Peyer's patch (tissue), 4 donors: ENCODE measurements at regions not wholly inside any gene's neighbourhood (a gene's known extent, or its start where the extent isn't known, plus 50 kb on each side); places are given as distances from the start of the nearest gene placed in this dataset.

ENCODE experiments used
- CTCF ChIP-seq, 6 experiments: fragments of 450-650 bp in 4 of 6; fragments of 200-600 bp in 2 of 6; sonication (generic) in 1 of 6; IDR thresholded peaks; one replicate each; pipeline ENCODE4 v1.5.1; 2017 to 2019; ENCODE audit warnings: antibody characterized with exemption in 6 of 6, mild to moderate bottlenecking in 3 of 6, moderate library complexity in 1 of 6
- POLR2A ChIP-seq, 2 donors: fragments of 450-650 bp; IDR thresholded peaks; one replicate each; pipeline ENCODE4 v1.5.1; 2017; ENCODE audit warnings: antibody characterized with exemption in 2 of 2, mild to moderate bottlenecking in 2 of 2, moderate library complexity in 2 of 2

GRCh38 chr10:78543749-78544362 is 510.2 kb downstream of the RPS24 start:
- TF ChIP-seq POLR2A (IDR thresholded peaks at IDR 0.05) (no peak), CTCF (IDR thresholded peaks at IDR 0.05) (no peak)
